ENCODE measurements at regions not wholly inside any gene's neighbourhood (a gene's known extent, or its start where the extent isn't known, plus 50 kb on each side); places are given as distances from the start of the nearest gene placed in this dataset.

DNA sequence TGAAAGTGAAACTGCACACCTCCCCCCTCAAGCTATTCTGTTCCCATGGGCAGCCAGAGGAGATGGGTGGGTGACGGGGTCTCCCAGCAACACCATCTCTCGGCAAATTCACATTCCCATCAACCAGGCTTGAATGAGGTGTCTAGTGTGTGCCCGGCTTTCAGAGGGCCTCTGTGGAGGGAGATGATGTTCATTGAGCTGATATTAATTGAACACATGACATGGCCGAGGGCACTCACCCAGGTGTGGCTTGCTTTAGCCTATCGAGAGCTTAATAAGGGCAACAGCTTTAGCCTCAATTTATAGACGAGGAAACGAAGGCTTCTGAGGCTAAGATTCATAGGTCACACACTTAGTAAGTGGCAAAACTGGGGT lies 288.0 kb downstream of the UACA start:
- TF ChIP-seq, protein P1, sequence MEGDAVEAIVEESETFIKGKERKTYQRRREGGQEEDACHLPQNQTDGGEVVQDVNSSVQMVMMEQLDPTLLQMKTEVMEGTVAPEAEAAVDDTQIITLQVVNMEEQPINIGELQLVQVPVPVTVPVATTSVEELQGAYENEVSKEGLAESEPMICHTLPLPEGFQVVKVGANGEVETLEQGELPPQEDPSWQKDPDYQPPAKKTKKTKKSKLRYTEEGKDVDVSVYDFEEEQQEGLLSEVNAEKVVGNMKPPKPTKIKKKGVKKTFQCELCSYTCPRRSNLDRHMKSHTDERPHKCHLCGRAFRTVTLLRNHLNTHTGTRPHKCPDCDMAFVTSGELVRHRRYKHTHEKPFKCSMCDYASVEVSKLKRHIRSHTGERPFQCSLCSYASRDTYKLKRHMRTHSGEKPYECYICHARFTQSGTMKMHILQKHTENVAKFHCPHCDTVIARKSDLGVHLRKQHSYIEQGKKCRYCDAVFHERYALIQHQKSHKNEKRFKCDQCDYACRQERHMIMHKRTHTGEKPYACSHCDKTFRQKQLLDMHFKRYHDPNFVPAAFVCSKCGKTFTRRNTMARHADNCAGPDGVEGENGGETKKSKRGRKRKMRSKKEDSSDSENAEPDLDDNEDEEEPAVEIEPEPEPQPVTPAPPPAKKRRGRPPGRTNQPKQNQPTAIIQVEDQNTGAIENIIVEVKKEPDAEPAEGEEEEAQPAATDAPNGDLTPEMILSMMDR (conservative IDR thresholded peaks at IDR 0.05; ENCODE audit: low read length): no peak
- TF ChIP-seq EZH2phosphoT487 (IDR thresholded peaks at IDR 0.05; ENCODE audit: borderline replicate concordance, low read depth, low read length): no peak

All from OCI-LY7 (cell line).